Naive B cell (primary cell): ENCODE measurements at regions not wholly inside any gene's neighbourhood (a gene's known extent, or its start where the extent isn't known, plus 50 kb on each side); places are given as distances from the start of the nearest gene placed in this dataset.
"Not testable (repeated sequence)": the region's sequence is repeated elsewhere in the genome, so short reads cannot be mapped to it uniquely, and the experiment has no call there.

Source experiments
- ATAC-seq, 2 donors: fragments of 150-1000 bp; cut with Tn5 transposase; 2 replicates each; pipeline ENCODE4 v1.10.0; 2021; ENCODE audit warnings: low read depth in 2 of 2, mild to moderate bottlenecking in 2 of 2, moderate library complexity in 2 of 2
- DNase-seq: peaks from one replicate; pipeline ENCODE4 v3.0.0; 2022
- H3K27ac Mint-ChIP-seq, 6 donors: one replicate each; pipeline ENCODE4 v1.8.0; 2020 to 2022; ENCODE audit warnings: mild to moderate bottlenecking in 6 of 6, mixed read lengths in 6 of 6, moderate library complexity in 5 of 6, inconsistent platforms in 2 of 6
- H3K27me3 Mint-ChIP-seq, 3 donors: one replicate each; pipeline ENCODE4 v1.8.0; 2021 to 2022; ENCODE audit warnings: mixed read lengths in 3 of 3, mild to moderate bottlenecking in 1 of 3
- H3K36me3 Mint-ChIP-seq, 2 donors: one replicate each; pipeline ENCODE4 v1.8.0; 2020 to 2022; ENCODE audit warnings: mixed read lengths in 2 of 2, inconsistent platforms in 1 of 2, mild to moderate bottlenecking in 1 of 2
- H3K4me1 Mint-ChIP-seq, 3 donors: one replicate each; pipeline ENCODE4 v1.8.0; 2020 to 2022; ENCODE audit warnings: mixed read lengths in 3 of 3, inconsistent platforms in 1 of 3, mild to moderate bottlenecking in 1 of 3, moderate library complexity in 1 of 3
- H3K4me3 Mint-ChIP-seq, 8 donors: one replicate each; pipeline ENCODE4 v1.8.0; 2020 to 2022; ENCODE audit warnings: mild to moderate bottlenecking in 8 of 8, mixed read lengths in 8 of 8, moderate library complexity in 8 of 8, inconsistent platforms in 2 of 8
- H3K9me3 Mint-ChIP-seq, 7 donors: one replicate each; pipeline ENCODE4 v1.8.0; 2020 to 2022; ENCODE audit warnings: mixed read lengths in 7 of 7, mild to moderate bottlenecking in 5 of 7, inconsistent platforms in 2 of 7, moderate library complexity in 1 of 7

DNA sequence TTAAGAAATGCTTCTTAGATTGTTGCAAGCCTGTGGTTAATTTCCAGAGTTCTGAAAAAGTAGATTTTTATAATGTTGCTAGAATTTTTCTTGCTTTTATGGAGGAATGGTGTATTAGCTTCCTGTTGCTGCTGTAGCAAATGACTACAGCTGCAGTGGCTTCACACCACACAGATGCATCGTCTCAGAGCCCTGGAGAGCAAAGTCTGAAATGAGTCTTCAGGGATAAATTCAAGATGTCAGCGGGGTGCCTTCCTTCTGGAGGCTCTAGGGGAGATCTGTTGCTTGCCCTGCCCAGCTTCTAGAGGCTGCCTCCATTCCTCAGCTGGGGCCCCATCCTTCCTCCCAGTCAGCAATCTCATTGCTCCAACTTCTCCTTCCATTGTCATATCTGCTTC lies 187.8 kb downstream of the ZNF516 start:
- H3K27me3 Mint-ChIP-seq: no peaks in the 10 kb centered on the region
- no peak overlapping the region for H3K27ac Mint-ChIP-seq
- no peak overlapping the region for H3K4me3 Mint-ChIP-seq
- H3K9me3 Mint-ChIP-seq: no peaks in the 10 kb centered on the region
- DNase-seq (no peak), ATAC-seq (no peak)
- H3K36me3 Mint-ChIP-seq: no peaks in the 10 kb centered on the region
- H3K4me1 Mint-ChIP-seq: no peaks in the 10 kb centered on the region

DNA sequence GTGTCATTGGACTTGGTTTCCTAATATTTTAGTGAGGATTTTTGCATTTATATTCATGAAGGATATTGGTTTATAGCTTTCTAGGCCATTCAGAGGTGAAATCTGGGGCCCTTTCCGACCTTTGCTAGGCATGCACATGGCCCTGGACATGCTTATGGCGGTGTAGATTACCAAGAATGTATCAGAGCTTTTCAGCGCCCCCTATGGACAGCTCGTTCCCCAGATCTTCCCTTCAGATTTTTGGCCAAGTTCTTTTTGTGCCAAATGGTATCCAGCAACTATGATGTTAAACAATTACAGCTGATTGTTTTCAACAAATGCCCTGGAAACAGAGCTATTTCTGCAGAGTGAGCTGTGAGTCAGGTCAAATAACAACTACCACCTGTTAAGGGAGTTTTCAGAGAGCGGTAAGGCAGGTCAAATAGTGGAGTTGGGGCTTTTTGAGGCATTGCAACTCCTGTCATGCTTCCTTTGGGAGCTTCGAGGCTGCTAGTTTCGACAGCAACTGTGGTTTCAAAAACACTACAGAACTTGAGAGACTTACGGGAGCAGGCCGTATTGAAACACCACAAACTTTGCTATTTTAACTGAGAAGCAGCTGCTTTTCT lies 188.3 kb downstream of the ZNF516 start:
- DNase-seq: no peak
- Mint-ChIP-seq H3K4me3 (no peak overlapping the region), H3K27me3 (no peaks in the 10 kb centered on the region), H3K36me3 (no peaks in the 10 kb centered on the region), H3K27ac (no peak overlapping the region), H3K9me3 (no peaks in the 10 kb centered on the region), H3K4me1 (no peaks in the 10 kb centered on the region)
- no peak for ATAC-seq

DNA sequence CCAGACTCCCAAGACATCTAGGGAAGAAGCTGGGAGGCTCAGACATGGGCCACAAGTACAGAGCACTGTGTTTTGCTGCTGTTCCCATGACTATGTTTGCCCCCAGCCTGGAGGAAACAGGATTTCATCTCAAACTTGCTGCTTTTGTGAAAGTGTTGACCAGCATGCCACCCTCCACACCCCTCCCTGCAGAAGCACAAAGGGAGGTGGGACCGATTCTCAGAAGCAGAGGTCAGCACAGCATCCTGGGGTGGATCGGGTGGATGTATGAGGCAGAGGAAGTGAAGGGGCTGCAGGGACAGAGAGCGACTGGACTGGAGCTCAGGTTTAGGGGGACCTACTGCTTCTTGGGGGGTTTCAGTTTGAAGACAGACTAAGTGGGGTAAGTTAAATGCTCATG lies 209.2 kb downstream of the ZNF516 start:
- peaks cover 10 to 44% (median 13%) of the 10 kb centered on the region in 7 donors for H3K9me3 Mint-ChIP-seq
- no peak for ATAC-seq
- H3K4me3 Mint-ChIP-seq: no peak overlapping the region
- peak overlapping the region in 1 of 6 donors; percentile 49 for H3K27ac Mint-ChIP-seq
- H3K4me1 Mint-ChIP-seq: no peaks in the 10 kb centered on the region
- H3K27me3 Mint-ChIP-seq: peaks cover 4 to 8% (median 6%) of the 10 kb centered on the region in 3 donors
- DNase-seq: no peak
- peaks cover 0 to 10% of the 10 kb centered on the region in 2 donors for H3K36me3 Mint-ChIP-seq

DNA sequence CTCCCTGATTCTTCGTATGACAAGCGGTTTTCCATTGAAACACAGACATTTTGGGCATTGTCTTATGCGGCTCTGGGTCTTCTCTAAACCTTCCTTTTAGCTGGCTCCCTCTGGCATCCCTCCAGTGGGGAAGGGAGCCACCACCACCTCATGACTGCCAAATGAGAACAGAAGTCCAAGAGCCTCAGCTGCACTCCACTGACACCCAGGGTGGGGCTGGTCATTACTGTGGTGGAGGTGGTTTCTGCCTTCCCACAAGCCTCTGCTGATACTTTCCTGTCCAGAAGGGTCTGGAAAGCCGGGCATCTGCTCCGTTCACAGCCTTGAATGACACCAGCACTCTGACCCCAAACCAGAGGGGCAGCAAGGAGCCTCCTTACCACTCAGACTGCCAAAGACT lies 213.5 kb downstream of the ZNF516 start:
- Mint-ChIP-seq H3K9me3 (peaks cover 1 to 22% (median 9%) of the 10 kb centered on the region in 7 donors), H3K36me3 (peaks cover 0 to 10% of the 10 kb centered on the region in 2 donors), H3K27me3 (peaks cover 6 to 8% (median 8%) of the 10 kb centered on the region in 3 donors), H3K27ac (no peak overlapping the region), H3K4me3 (peak overlapping the region in 1 of 8 donors; percentile 29), H3K4me1 (no peaks in the 10 kb centered on the region)
- DNase-seq: no peak
- ATAC-seq: no peak

DNA sequence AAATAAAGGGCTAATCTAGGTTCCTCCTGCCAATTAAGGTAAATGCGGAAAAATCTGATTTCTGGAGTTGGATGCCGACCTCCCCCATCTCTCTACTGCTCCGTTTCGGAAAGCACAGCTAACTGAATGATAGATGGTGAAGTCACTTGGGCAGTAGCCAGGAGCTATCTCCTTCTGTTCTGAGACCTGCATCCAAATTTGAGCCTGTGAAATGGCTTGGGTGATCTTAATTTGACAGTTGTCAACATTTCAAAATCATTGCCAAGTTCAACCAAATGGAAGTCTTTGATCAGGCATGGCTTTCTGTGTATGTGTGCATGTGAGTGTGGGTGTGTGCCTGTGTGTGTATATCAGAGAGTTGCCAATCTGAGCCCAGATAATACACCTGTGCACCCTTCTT lies 217.2 kb downstream of the ZNF516 start:
- peaks cover 0 to 8% (median 4%) of the 10 kb centered on the region in 7 donors for H3K9me3 Mint-ChIP-seq
- peaks cover 0 to 5% (median 4%) of the 10 kb centered on the region in 3 donors for H3K27me3 Mint-ChIP-seq
- H3K36me3 Mint-ChIP-seq: no peaks in the 10 kb centered on the region
- H3K4me3 Mint-ChIP-seq: no peak overlapping the region
- no peak for DNase-seq
- ATAC-seq: no peak
- H3K27ac Mint-ChIP-seq: no peak overlapping the region
- H3K4me1 Mint-ChIP-seq: peaks cover 0 to 1% (median 0%) of the 10 kb centered on the region in 3 donors

DNA sequence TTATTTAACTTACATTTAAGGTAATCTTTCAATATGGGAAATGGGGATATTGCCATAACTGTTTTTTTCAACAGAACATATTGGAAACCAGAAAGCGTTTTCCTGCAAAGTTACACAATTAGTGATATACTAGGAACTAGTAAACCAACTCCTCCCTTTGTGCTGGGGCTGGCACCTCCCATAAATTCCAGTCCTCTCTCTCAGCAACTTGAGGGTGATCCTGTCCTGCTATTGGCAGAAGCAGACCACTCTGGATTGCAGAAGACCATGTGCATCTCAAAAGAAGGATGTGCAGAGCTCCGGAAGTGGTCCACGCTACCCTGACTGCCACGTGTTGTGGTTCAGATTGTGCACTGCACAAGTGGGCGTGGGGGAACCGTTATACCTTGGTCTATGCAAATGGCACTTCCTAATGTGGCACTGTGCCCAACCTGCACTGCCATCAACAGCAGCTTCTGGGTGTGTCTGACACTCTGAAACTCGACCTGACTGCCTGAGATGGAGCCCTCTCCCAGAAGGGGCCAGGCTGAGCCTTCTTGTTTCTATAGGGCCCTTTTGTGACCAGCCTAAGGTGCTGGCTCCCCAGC lies 219.2 kb downstream of the ZNF516 start:
- ATAC-seq (no peak), DNase-seq (no peak)
- H3K4me1 Mint-ChIP-seq: peaks cover 0 to 1% (median 0%) of the 10 kb centered on the region in 3 donors
- H3K27ac Mint-ChIP-seq: peak overlapping the region in 2 of 6 donors; percentile 22 to 54
- H3K4me3 Mint-ChIP-seq: no peak overlapping the region
- no peaks in the 10 kb centered on the region for H3K36me3 Mint-ChIP-seq
- H3K9me3 Mint-ChIP-seq: peaks cover 0 to 2% (median 0%) of the 10 kb centered on the region in 7 donors
- H3K27me3 Mint-ChIP-seq: peaks cover 0 to 8% (median 4%) of the 10 kb centered on the region in 3 donors

- Mint-ChIP-seq H3K9me3 (peaks cover 0 to 6% (median 2%) of the 10 kb centered on the region in 7 donors), H3K4me3 (no peak overlapping the region), H3K4me1 (peaks cover 0 to 1% (median 0%) of the 10 kb centered on the region in 3 donors), H3K27me3 (peaks cover 4 to 10% (median 10%) of the 10 kb centered on the region in 3 donors), H3K36me3 (peaks cover 0 to 5% of the 10 kb centered on the region in 2 donors), H3K27ac (no peak overlapping the region)
- ATAC-seq (no peak), DNase-seq (no peak)
Measured at GRCh38 chr18:76274468-76275289, 220.4 kb downstream of the ZNF516 start.

DNA sequence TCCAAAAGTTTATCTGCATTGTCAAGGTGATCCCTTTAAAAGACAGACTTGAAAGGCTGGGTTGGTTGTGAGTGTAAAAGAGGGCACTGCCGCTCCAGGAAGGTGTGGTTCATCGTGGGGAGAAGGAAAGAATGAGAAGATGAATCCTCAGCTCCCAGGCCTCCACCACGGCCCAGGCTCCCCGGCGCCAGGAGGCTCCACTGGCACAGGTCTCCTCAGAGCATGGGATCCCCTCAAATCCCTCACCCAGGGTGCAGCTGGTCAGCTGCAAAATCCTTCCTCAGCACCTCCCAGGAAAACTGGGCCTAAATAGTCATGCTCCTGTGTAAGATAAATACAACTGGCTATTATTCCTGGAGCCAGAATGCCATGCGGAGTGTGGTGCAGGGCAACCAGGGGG lies 221.1 kb downstream of the ZNF516 start:
- no peak for DNase-seq
- H3K27ac Mint-ChIP-seq: no peak overlapping the region
- no peak overlapping the region for H3K4me3 Mint-ChIP-seq
- peaks cover 0 to 8% (median 2%) of the 10 kb centered on the region in 7 donors for H3K9me3 Mint-ChIP-seq
- ATAC-seq: no peak
- peaks cover 0 to 1% (median 0%) of the 10 kb centered on the region in 3 donors for H3K4me1 Mint-ChIP-seq
- H3K36me3 Mint-ChIP-seq: peaks cover 0 to 7% of the 10 kb centered on the region in 2 donors
- H3K27me3 Mint-ChIP-seq: peaks cover 4 to 13% (median 10%) of the 10 kb centered on the region in 3 donors

- ATAC-seq (no peak), DNase-seq (no peak)
- Mint-ChIP-seq H3K9me3 (peaks cover 0 to 8% (median 2%) of the 10 kb centered on the region in 7 donors), H3K4me3 (no peak overlapping the region), H3K4me1 (peaks cover 0 to 1% (median 0%) of the 10 kb centered on the region in 3 donors), H3K27ac (no peak overlapping the region), H3K36me3 (peaks cover 0 to 7% of the 10 kb centered on the region in 2 donors), H3K27me3 (peaks cover 4 to 13% (median 10%) of the 10 kb centered on the region in 3 donors)
Measured at GRCh38 chr18:76273036-76273545, 222.0 kb downstream of the ZNF516 start.

DNA sequence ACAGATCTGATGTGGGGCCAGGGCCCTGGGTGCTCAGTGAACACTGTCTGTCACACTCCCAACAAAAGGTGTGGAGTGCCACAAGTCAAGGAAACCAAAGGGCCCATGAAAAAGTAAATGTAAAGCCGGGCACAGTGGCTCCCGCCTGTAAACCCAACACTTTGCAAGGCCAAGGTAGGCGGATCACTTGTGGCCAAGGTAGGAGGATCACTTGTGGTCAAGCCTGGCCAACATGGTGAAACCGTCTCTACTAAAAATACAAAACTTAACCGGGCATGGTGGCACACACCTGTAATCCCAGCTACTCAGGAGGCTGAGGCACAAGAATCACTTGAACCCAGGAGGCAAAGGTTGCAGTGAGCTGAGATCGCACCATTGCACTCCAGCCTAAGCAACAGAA lies 227.6 kb downstream of the ZNF516 start:
- not testable (repeated sequence) for ATAC-seq, H3K36me3 Mint-ChIP-seq, H3K27ac Mint-ChIP-seq, H3K9me3 Mint-ChIP-seq, H3K4me1 Mint-ChIP-seq, DNase-seq
- H3K4me3 Mint-ChIP-seq: peak overlapping the region in 1 of 8 donors; percentile 51
- peaks cover 0 to 13% (median 5%) of the 10 kb centered on the region in 3 donors for H3K27me3 Mint-ChIP-seq

- H3K27ac Mint-ChIP-seq: no peak overlapping the region
- ATAC-seq: no peak
- peaks cover 0 to 7% of the 10 kb centered on the region in 2 donors for H3K36me3 Mint-ChIP-seq
- no peak for DNase-seq
- peak overlapping the region in 1 of 8 donors; percentile 35 for H3K4me3 Mint-ChIP-seq
- H3K27me3 Mint-ChIP-seq: peaks cover 0 to 13% (median 5%) of the 10 kb centered on the region in 3 donors
- peaks cover 0 to 8% (median 2%) of the 10 kb centered on the region in 7 donors for H3K9me3 Mint-ChIP-seq
- H3K4me1 Mint-ChIP-seq: peaks cover 0 to 7% (median 0%) of the 10 kb centered on the region in 3 donors
Measured at GRCh38 chr18:76266236-76266991, 228.6 kb downstream of the ZNF516 start.

DNA sequence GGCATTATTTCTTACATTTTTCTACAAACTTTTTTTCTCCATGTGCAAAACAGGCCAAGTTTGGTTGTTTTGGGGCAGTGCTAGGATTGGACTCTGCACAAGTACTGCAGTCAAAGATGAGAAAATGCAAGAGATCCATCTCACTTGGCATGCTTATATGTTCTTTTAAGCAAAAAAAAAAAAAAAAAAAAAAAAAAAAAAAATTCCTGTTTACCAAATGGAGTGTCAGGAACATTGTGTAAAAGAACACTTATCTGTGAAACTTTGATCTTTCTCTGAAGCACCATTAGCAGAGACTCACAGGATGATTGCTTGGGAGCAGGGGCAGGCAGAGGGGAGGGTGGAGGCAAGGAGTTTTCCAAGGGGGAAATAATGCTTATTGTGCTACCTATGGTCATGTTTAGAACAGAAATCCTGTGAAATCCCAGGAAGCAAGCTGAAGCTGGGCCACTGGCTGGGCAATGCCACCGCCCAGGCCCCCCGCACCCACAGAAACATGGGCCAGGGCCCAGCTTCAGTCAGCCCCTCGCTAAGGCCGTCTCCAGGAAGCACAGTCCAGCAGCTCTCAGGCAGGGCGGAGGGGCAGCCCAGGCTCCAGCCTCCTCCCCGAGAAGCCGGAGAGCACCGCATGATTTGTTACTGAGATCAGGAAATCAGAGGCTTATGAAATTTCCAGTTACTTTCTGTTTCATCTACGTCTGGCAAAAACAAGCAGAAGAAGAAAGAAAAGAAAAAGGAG lies 229.4 kb downstream of the ZNF516 start:
- Mint-ChIP-seq H3K27ac (peak overlapping the region in 1 of 6 donors; percentile 51), H3K9me3 (peaks cover 0 to 8% (median 0%) of the 10 kb centered on the region in 7 donors), H3K4me3 (no peak overlapping the region)

More for the DNA sequence above, 229.4 kb downstream of the ZNF516 start:
- Mint-ChIP-seq H3K36me3 (peaks cover 0 to 7% of the 10 kb centered on the region in 2 donors), H3K4me1 (peaks cover 0 to 7% (median 0%) of the 10 kb centered on the region in 3 donors), H3K27me3 (peaks cover 0 to 13% (median under 1%) of the 10 kb centered on the region in 3 donors)
- DNase-seq (no peak), ATAC-seq (no peak)
